ENCODE measurements at regions not wholly inside any gene's neighbourhood (a gene's known extent, or its start where the extent isn't known, plus 50 kb on each side); places are given as distances from the start of the nearest gene placed in this dataset.

DNA sequence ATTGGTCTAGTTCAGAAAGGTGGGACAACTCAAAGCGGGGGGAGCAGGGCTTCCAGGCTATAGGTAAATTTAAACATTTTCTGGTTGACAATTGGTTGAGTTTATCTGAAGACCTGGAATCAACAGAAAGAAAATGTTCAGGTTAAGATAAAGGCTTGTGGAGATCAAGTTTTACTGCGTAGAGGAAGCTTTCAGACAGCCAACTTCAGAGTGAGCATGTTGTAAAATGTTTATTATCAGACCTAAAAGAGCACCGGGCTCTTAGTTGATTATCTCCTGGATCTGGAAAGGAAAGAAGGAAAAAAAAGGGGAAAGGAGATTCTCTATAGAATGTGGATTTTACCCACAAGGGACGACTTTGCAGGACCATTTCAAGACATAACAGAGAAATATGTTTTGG, 227.0 kb upstream of the SH3BP4 start:
- TF ChIP-seq, protein P1, sequence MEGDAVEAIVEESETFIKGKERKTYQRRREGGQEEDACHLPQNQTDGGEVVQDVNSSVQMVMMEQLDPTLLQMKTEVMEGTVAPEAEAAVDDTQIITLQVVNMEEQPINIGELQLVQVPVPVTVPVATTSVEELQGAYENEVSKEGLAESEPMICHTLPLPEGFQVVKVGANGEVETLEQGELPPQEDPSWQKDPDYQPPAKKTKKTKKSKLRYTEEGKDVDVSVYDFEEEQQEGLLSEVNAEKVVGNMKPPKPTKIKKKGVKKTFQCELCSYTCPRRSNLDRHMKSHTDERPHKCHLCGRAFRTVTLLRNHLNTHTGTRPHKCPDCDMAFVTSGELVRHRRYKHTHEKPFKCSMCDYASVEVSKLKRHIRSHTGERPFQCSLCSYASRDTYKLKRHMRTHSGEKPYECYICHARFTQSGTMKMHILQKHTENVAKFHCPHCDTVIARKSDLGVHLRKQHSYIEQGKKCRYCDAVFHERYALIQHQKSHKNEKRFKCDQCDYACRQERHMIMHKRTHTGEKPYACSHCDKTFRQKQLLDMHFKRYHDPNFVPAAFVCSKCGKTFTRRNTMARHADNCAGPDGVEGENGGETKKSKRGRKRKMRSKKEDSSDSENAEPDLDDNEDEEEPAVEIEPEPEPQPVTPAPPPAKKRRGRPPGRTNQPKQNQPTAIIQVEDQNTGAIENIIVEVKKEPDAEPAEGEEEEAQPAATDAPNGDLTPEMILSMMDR (IDR thresholded peaks at IDR 0.05): no peak
- no peak for TF ChIP-seq BHLHE40 (IDR thresholded peaks at IDR 0.05; ENCODE audit: low read depth, low read length)
- TF ChIP-seq REST (IDR thresholded peaks at IDR 0.05): no peak
- TF ChIP-seq JUN (IDR thresholded peaks at IDR 0.05): no peak
- TF ChIP-seq FOSB (CRISPR knock-in tag; IDR thresholded peaks at IDR 0.05): no peak
- TF ChIP-seq EP300 (IDR thresholded peaks at IDR 0.05): no peak
- no peak for TF ChIP-seq POLR2A (IDR thresholded peaks at IDR 0.05; ENCODE audit: low read length)
